Vagina (tissue), 2 donors: ENCODE measurements at regions not wholly inside any gene's neighbourhood (a gene's known extent, or its start where the extent isn't known, plus 50 kb on each side); places are given as distances from the start of the nearest gene placed in this dataset.

Experiments
- POLR2A ChIP-seq, 2 donors: fragments of 450-650 bp; IDR thresholded peaks; one replicate each; pipeline ENCODE4 v1.6.1; 2017; ENCODE audit warnings: antibody characterized with exemption in 2 of 2, mild to moderate bottlenecking in 2 of 2, moderate library complexity in 2 of 2
- POLR2AphosphoS5 ChIP-seq, 2 donors: sonication (generic); formaldehyde crosslinking; IDR thresholded peaks; one replicate each; pipeline ENCODE4 v1.9.0; 2017; ENCODE audit warnings: antibody characterized with exemption in 2 of 2, mild to moderate bottlenecking in 2 of 2, low read depth in 1 of 2; ENCODE audit not compliant: insufficient read depth in 1 of 2
- TF ChIP-seq, protein P1 (sequence below), 3 experiments: fragments of 450-650 bp in 2 of 3; fragments of 200-600 bp in 1 of 3; sonication (generic) in 1 of 3; IDR thresholded peaks; one replicate each; pipeline ENCODE4 v1.5.1; 2017 to 2019; ENCODE audit warnings: antibody characterized with exemption in 3 of 3, mild to moderate bottlenecking in 2 of 3, moderate library complexity in 2 of 3

DNA sequence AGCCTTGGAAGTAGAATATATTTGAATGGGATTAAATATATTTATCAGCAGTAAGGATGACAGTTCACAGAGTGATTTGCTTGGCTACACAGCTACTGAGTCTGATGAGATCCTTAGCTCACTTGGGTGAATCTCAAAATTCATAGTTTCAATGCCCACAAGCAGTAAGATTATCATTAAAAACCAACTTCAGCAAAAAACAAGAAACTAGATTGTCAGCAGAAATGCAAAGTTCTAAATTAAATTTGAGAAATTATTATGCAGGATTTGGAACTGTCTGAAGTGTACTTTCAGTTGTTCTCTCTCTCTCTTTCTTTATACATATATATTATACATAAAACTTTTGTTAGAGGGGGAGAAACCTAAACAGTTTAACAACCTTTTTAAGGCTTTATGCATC is 288.8 kb upstream of the SASH1 start:
- TF ChIP-seq, protein P1, sequence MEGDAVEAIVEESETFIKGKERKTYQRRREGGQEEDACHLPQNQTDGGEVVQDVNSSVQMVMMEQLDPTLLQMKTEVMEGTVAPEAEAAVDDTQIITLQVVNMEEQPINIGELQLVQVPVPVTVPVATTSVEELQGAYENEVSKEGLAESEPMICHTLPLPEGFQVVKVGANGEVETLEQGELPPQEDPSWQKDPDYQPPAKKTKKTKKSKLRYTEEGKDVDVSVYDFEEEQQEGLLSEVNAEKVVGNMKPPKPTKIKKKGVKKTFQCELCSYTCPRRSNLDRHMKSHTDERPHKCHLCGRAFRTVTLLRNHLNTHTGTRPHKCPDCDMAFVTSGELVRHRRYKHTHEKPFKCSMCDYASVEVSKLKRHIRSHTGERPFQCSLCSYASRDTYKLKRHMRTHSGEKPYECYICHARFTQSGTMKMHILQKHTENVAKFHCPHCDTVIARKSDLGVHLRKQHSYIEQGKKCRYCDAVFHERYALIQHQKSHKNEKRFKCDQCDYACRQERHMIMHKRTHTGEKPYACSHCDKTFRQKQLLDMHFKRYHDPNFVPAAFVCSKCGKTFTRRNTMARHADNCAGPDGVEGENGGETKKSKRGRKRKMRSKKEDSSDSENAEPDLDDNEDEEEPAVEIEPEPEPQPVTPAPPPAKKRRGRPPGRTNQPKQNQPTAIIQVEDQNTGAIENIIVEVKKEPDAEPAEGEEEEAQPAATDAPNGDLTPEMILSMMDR (IDR thresholded peaks at IDR 0.05) = no peak
- TF ChIP-seq POLR2A (IDR thresholded peaks at IDR 0.05) = no peak
- TF ChIP-seq POLR2AphosphoS5 (IDR thresholded peaks at IDR 0.05; ENCODE audit: insufficient read depth in 1 of 2, low read depth in 1 of 2) = no peak
